ENCODE measurements at regions not wholly inside any gene's neighbourhood (a gene's known extent, or its start where the extent isn't known, plus 50 kb on each side); places are given as distances from the start of the nearest gene placed in this dataset.

- TF ChIP-seq CTCF (IDR thresholded peaks at IDR 0.05) (no peak), POLR2A (IDR thresholded peaks at IDR 0.05) (no peak), EP300 (IDR thresholded peaks at IDR 0.05) (no peak)
Observed at GRCh38 chr17:13200671-13201070, 182.8 kb upstream of the ELAC2 start.
